DOHH2 (cell line): ENCODE measurements at regions not wholly inside any gene's neighbourhood (a gene's known extent, or its start where the extent isn't known, plus 50 kb on each side); places are given as distances from the start of the nearest gene placed in this dataset.

Experiments used
- H3F3A ChIP-seq: fragments of 200-600 bp; sonication (generic), shearing (Covaris generic); 2 replicates; pipeline ENCODE4 v1.6.0; 2016; ENCODE audit warnings: antibody characterized with exemption, mild to moderate bottlenecking; ENCODE audit not compliant: control insufficient read depth, insufficient read depth
- H3K27ac ChIP-seq: fragments of 200-600 bp; sonication (generic); 2 replicates; pipeline ENCODE4 v1.5.1; 2014; ENCODE audit warnings: low read depth, mild to moderate bottlenecking, low read length, moderate library complexity
- H3K27me3 ChIP-seq: fragments of 200-600 bp; sonication (generic); 2 replicates; pipeline ENCODE4 v1.6.1; 2014; ENCODE audit warnings: mild to moderate bottlenecking, low read length, mixed read lengths; ENCODE audit not compliant: control insufficient read depth
- H3K36me3 ChIP-seq: fragments of 200-600 bp; sonication (generic); 2 replicates; pipeline ENCODE4 v1.6.1; 2014; ENCODE audit warnings: mild to moderate bottlenecking, low read length, moderate library complexity, mixed read lengths; ENCODE audit not compliant: control insufficient read depth
- H3K4me1 ChIP-seq: fragments of 200-600 bp; sonication (generic); 2 replicates; pipeline ENCODE4 v1.6.1; 2014; ENCODE audit warnings: mild to moderate bottlenecking, low read length, mixed read lengths; ENCODE audit not compliant: control insufficient read depth
- H3K4me2 ChIP-seq: fragments of 200-600 bp; sonication (generic); 2 replicates; pipeline ENCODE4 v1.6.0; 2014; ENCODE audit warnings: mild to moderate bottlenecking, low read length, moderate library complexity
- H3K4me3 ChIP-seq: fragments of 200-600 bp; sonication (generic); 2 replicates; pipeline ENCODE4 v1.5.1; 2014; ENCODE audit warnings: mild to moderate bottlenecking, low read length, mixed read lengths
- H3K79me2 ChIP-seq: fragments of 200-600 bp; sonication (generic); 2 replicates; pipeline ENCODE4 v1.6.1; 2014; ENCODE audit warnings: mild to moderate bottlenecking, low read length, mixed read lengths; ENCODE audit not compliant: control insufficient read depth
- H3K9me2 ChIP-seq: fragments of 200-600 bp; sonication (generic); replicated peaks from 2 replicates; pipeline ENCODE4 v1.6.1; 2014; ENCODE audit warnings: mild to moderate bottlenecking, low read length, mixed read lengths; ENCODE audit not compliant: control insufficient read depth
- H3K9me3 ChIP-seq: fragments of 200-600 bp; sonication (generic); 2 replicates; pipeline ENCODE4 v1.6.1; 2014; ENCODE audit warnings: antibody characterized with exemption, low read length, mixed read lengths; ENCODE audit not compliant: control insufficient read depth, insufficient read depth
- H4K20me1 ChIP-seq: fragments of 200-600 bp; sonication (generic); 2 replicates; pipeline ENCODE4 v1.6.0; 2014; ENCODE audit warnings: low read depth, mild to moderate bottlenecking, antibody characterized with exemption, low read length, moderate library complexity; ENCODE audit not compliant: control insufficient read depth, insufficient read depth
- CTCF ChIP-seq: fragments of 200-600 bp; sonication (generic); IDR thresholded peaks from one replicate; pipeline ENCODE4 v1.5.1; 2014; ENCODE audit warnings: antibody characterized with exemption, mild to moderate bottlenecking, low read depth, low read length; ENCODE audit not compliant: poor library complexity, severe bottlenecking
- EZH2phosphoT487 ChIP-seq: fragments of 200-600 bp; sonication (generic); IDR thresholded peaks from 2 replicates; pipeline ENCODE4 v1.6.1; 2017; ENCODE audit warnings: borderline replicate concordance, mild to moderate bottlenecking, antibody characterized with exemption, low read length, moderate library complexity, mixed read lengths

GRCh38 chr5:74136276-74136825, 504.2 kb downstream of the ENC1 start:
- H3K4me2 ChIP-seq, result no peak overlapping the region

GRCh38 chr5:74135033-74135432, 505.5 kb downstream of the ENC1 start:
- H3K9me3 ChIP-seq, result no peaks in the 10 kb centered on the region
- H3K27me3 ChIP-seq, result peaks cover 4% of the 10 kb centered on the region; the same call in 1 of the 2 replicates
- no peaks in the 10 kb centered on the region for H3K4me1 ChIP-seq
- H3K9me2 ChIP-seq, result no peaks in the 10 kb centered on the region
- H3K27ac ChIP-seq, result no peak overlapping the region
- no peaks in the 10 kb centered on the region for H4K20me1 ChIP-seq
- TF ChIP-seq EZH2phosphoT487 (no peak), CTCF (no peak)
- no peaks in the 10 kb centered on the region for H3K36me3 ChIP-seq
- no peaks in the 10 kb centered on the region for H3F3A ChIP-seq
- no peak overlapping the region for H3K4me3 ChIP-seq
- H3K79me2 ChIP-seq, result no peaks in the 10 kb centered on the region
- H3K4me2 ChIP-seq, result no peak overlapping the region

More at GRCh38 chr5:74136276-74136825, 504.2 kb downstream of the ENC1 start:
- no peaks in the 10 kb centered on the region for H3F3A ChIP-seq
- H4K20me1 ChIP-seq, result no peaks in the 10 kb centered on the region
- no peak for TF ChIP-seq EZH2phosphoT487
- TF ChIP-seq CTCF, result no peak
- H3K27me3 ChIP-seq, result peaks cover 4% of the 10 kb centered on the region; the same call in 1 of the 2 replicates
- no peaks in the 10 kb centered on the region for H3K9me3 ChIP-seq
- no peak overlapping the region for H3K4me3 ChIP-seq
- no peaks in the 10 kb centered on the region for H3K79me2 ChIP-seq
- H3K27ac ChIP-seq, result no peak overlapping the region
- H3K9me2 ChIP-seq, result no peaks in the 10 kb centered on the region
- no peaks in the 10 kb centered on the region for H3K4me1 ChIP-seq
- no peaks in the 10 kb centered on the region for H3K36me3 ChIP-seq

GRCh38 chr5:74132485-74132884, 506.5 kb downstream of the ARHGEF28 start:
- H3K4me1 ChIP-seq, result no peaks in the 10 kb centered on the region
- no peaks in the 10 kb centered on the region for H3F3A ChIP-seq
- no peaks in the 10 kb centered on the region for H4K20me1 ChIP-seq
- peaks cover 11% of the 10 kb centered on the region; the same call in 1 of the 2 replicates for H3K27me3 ChIP-seq
- H3K36me3 ChIP-seq, result no peaks in the 10 kb centered on the region
- no peaks in the 10 kb centered on the region for H3K9me2 ChIP-seq
- H3K9me3 ChIP-seq, result no peaks in the 10 kb centered on the region
- H3K79me2 ChIP-seq, result no peaks in the 10 kb centered on the region
- H3K27ac ChIP-seq, result no peak overlapping the region
- no peak overlapping the region for H3K4me3 ChIP-seq
- H3K4me2 ChIP-seq, result no peak overlapping the region
- TF ChIP-seq EZH2phosphoT487 (no peak), CTCF (no peak)

- H3F3A ChIP-seq, result no peaks in the 10 kb centered on the region
Measured at GRCh38 chr5:74131250-74131649, 505.3 kb downstream of the ARHGEF28 start.

More at GRCh38 chr5:74131250-74131649, 505.3 kb downstream of the ARHGEF28 start:
- H3K27me3 ChIP-seq, result peaks cover 10% of the 10 kb centered on the region; the same call in 1 of the 2 replicates
- TF ChIP-seq EZH2phosphoT487, result no peak
- no peak for TF ChIP-seq CTCF
- no peaks in the 10 kb centered on the region for H3K9me2 ChIP-seq
- no peaks in the 10 kb centered on the region for H3K79me2 ChIP-seq
- no peak overlapping the region for H3K27ac ChIP-seq
- H4K20me1 ChIP-seq, result no peaks in the 10 kb centered on the region
- no peaks in the 10 kb centered on the region for H3K36me3 ChIP-seq
- H3K4me1 ChIP-seq, result no peaks in the 10 kb centered on the region
- no peak overlapping the region for H3K4me2 ChIP-seq
- no peak overlapping the region for H3K4me3 ChIP-seq
- H3K9me3 ChIP-seq, result no peaks in the 10 kb centered on the region
